ENCODE measurements at regions not wholly inside any gene's neighbourhood (a gene's known extent, or its start where the extent isn't known, plus 50 kb on each side); places are given as distances from the start of the nearest gene placed in this dataset.
A peak's percentile ranks its signal among the peaks of the same experiment; 100 is the strongest.

- Histone ChIP-seq H3K56ac (ENCODE audit: insufficient read length, low read depth, low read length) (no peak overlapping the region), H3T11ph (ENCODE audit: low read length) (no peak overlapping the region), H3K4ac (ENCODE audit: low read depth, low read length) (no peak overlapping the region), H3K27ac (ENCODE audit: insufficient read length, low read depth, low read length) (no peak overlapping the region), H2BK5ac (ENCODE audit: insufficient read length, low read length) (no peak overlapping the region), H2AK5ac (ENCODE audit: insufficient read length, low read length) (no peak overlapping the region), H4K8ac (replicated peaks; ENCODE audit: insufficient read length, low read depth, low read length) (no peak overlapping the region), H2AFZ (ENCODE audit: low read length) (no peak overlapping the region), H3K9ac (ENCODE audit: extremely low read depth, insufficient read length, low read length) (no peak overlapping the region), H3K4me2 (ENCODE audit: insufficient read depth, insufficient read length, low read length) (no peak overlapping the region), H2BK20ac (ENCODE audit: low read depth, low read length, poor library complexity, severe bottlenecking) (no peak overlapping the region), H2BK12ac (ENCODE audit: insufficient read length, low read depth, low read length) (no peak overlapping the region), H3K4me1 (ENCODE audit: insufficient read depth, low read length) (no peaks in the 10 kb centered on the region), H4K91ac (ENCODE audit: insufficient read length, low read depth, low read length) (no peak overlapping the region), H4K5ac (ENCODE audit: insufficient read length, low read depth, low read length) (no peak overlapping the region), H3K27me3 (ENCODE audit: insufficient read depth, low read length) (no peaks in the 10 kb centered on the region), H3K23me2 (ENCODE audit: insufficient read length, low read depth, low read length, poor library complexity, severe bottlenecking) (no peaks in the 10 kb centered on the region), H3K23ac (ENCODE audit: insufficient read length, low read depth, low read length) (no peak overlapping the region), H3K18ac (ENCODE audit: insufficient read length, low read depth, low read length) (no peak overlapping the region), H3K14ac (ENCODE audit: insufficient read depth, low read length) (no peak overlapping the region), H4K20me1 (ENCODE audit: control insufficient read depth, insufficient read depth, insufficient read length) (no peaks in the 10 kb centered on the region), H3K79me2 (ENCODE audit: insufficient read depth, low read length) (no peaks in the 10 kb centered on the region), H2BK120ac (ENCODE audit: low read depth, low read length, poor library complexity, severe bottlenecking) (no peak overlapping the region), H2BK15ac (ENCODE audit: low read depth, low read length) (no peak overlapping the region), H3K79me1 (ENCODE audit: insufficient read depth, low read depth, low read length, poor library complexity, severe bottlenecking) (no peaks in the 10 kb centered on the region), H3K9me3 (ENCODE audit: control insufficient read depth, low read depth, low read length) (no peaks in the 10 kb centered on the region)
- no peak overlapping the region for H3K27ac Mint-ChIP-seq
- peaks cover 0 to 1% (median 0%) of the 10 kb centered on the region in 3 experiments; a peak in 1 of 7 replicates for H3K36me3 Mint-ChIP-seq (ENCODE audit: insufficient read depth in 1 of 3, low read depth in 3 of 3)
- H3K4me1 Mint-ChIP-seq = no peaks in the 10 kb centered on the region
- no peaks in the 10 kb centered on the region for H3K9me3 Mint-ChIP-seq
- TF ChIP-seq CTCF (conservative IDR thresholded peaks at IDR 0.05) = peak; percentile 20; the same call in 1 of the 3 replicates
- no peak for DNase-seq
- H3K4me3 Mint-ChIP-seq = no peak overlapping the region
- H3K27me3 Mint-ChIP-seq (ENCODE audit: low read depth) = no peaks in the 10 kb centered on the region
Measured at GRCh38 chr11:37107415-37107814, 509.4 kb upstream of the RAG2 start.
